ENCODE measurements at regions not wholly inside any gene's neighbourhood (a gene's known extent, or its start where the extent isn't known, plus 50 kb on each side); places are given as distances from the start of the nearest gene placed in this dataset.

GRCh38 chrX:45719751-45720501 is 519.2 kb upstream of the DIPK2B start:
- no peak for DNase-seq

- no peak for DNase-seq
Observed at GRCh38 chrX:45718676-45719075, 518.0 kb upstream of the DIPK2B start.

GRCh38 chrX:45716750-45717149 is 516.1 kb upstream of the DIPK2B start:
- no peak for DNase-seq

GRCh38 chrX:45715748-45716147 is 515.1 kb upstream of the DIPK2B start:
- DNase-seq: no peak

- DNase-seq: no peak
Observed at GRCh38 chrX:45714866-45715265, 514.2 kb upstream of the DIPK2B start.

- DNase-seq: no peak
Observed at GRCh38 chrX:45712067-45712466, 511.4 kb upstream of the DIPK2B start.

GRCh38 chrX:45711231-45711630 is 510.6 kb upstream of the DIPK2B start:
- no peak for DNase-seq

GRCh38 chrX:45710081-45710801 is 509.6 kb upstream of the DIPK2B start:
- DNase-seq: no peak

GRCh38 chrX:45709381-45709780 is 508.7 kb upstream of the DIPK2B start:
- no peak for DNase-seq

GRCh38 chrX:45699158-45699557 is 498.5 kb upstream of the DIPK2B start:
- DNase-seq: no peak

GRCh38 chrX:45697591-45697990 is 496.9 kb upstream of the DIPK2B start:
- no peak for DNase-seq

GRCh38 chrX:45696736-45697135 is 496.1 kb upstream of the DIPK2B start:
- no peak for DNase-seq

- no peak for DNase-seq
Observed at GRCh38 chrX:45689971-45690370, 489.3 kb upstream of the DIPK2B start.

- no peak for DNase-seq
Observed at GRCh38 chrX:45683914-45684313, 483.2 kb upstream of the DIPK2B start.

- DNase-seq: no peak
Observed at GRCh38 chrX:45681891-45682290, 481.2 kb upstream of the DIPK2B start.

- DNase-seq: no peak
Observed at GRCh38 chrX:45669715-45670340, 469.2 kb upstream of the DIPK2B start.

GRCh38 chrX:45668686-45669443 is 468.2 kb upstream of the DIPK2B start:
- no peak for DNase-seq

GRCh38 chrX:45667666-45668065 is 467.0 kb upstream of the DIPK2B start:
- DNase-seq: no peak

- no peak for DNase-seq
Observed at GRCh38 chrX:45664727-45665290, 464.1 kb upstream of the DIPK2B start.

- no peak for DNase-seq
Observed at GRCh38 chrX:45660477-45660876, 459.8 kb upstream of the DIPK2B start.

GRCh38 chrX:45633419-45633818 is 432.7 kb upstream of the DIPK2B start:
- no peak for DNase-seq

GRCh38 chrX:45632506-45632905 is 431.8 kb upstream of the DIPK2B start:
- DNase-seq: no peak

GRCh38 chrX:45630078-45630477 is 429.4 kb upstream of the DIPK2B start:
- DNase-seq: no peak
